ENCODE measurements at regions not wholly inside any gene's neighbourhood (a gene's known extent, or its start where the extent isn't known, plus 50 kb on each side); places are given as distances from the start of the nearest gene placed in this dataset.

GRCh38 chr14:44701563-44702263, 194.6 kb upstream of the FSCB start:
- no peak for DNase-seq

GRCh38 chr14:44700694-44701093, 193.6 kb upstream of the FSCB start:
- DNase-seq, result no peak

GRCh38 chr14:44700184-44700583, 193.1 kb upstream of the FSCB start:
- no peak for DNase-seq

- no peak for DNase-seq
These were observed 192.3 kb upstream of the FSCB start for GRCh38 chr14:44699391-44699790.

GRCh38 chr14:44669496-44669895, 162.4 kb upstream of the FSCB start:
- DNase-seq, result no peak

GRCh38 chr14:44663136-44663535, 156.1 kb upstream of the FSCB start:
- DNase-seq, result no peak

- DNase-seq, result no peak
These were observed 155.3 kb upstream of the FSCB start for GRCh38 chr14:44662250-44662891.

GRCh38 chr14:44658389-44658696, 151.3 kb upstream of the FSCB start:
- DNase-seq, result no peak

GRCh38 chr14:44657696-44658388, 150.8 kb upstream of the FSCB start:
- no peak for DNase-seq

- DNase-seq, result no peak
These were observed 150.1 kb upstream of the FSCB start for GRCh38 chr14:44657203-44657602.

- no peak for DNase-seq
These were observed 147.5 kb upstream of the FSCB start for GRCh38 chr14:44654591-44654990.

GRCh38 chr14:44653641-44654040, 146.6 kb upstream of the FSCB start:
- no peak for DNase-seq

GRCh38 chr14:44652640-44653039, 145.6 kb upstream of the FSCB start:
- DNase-seq, result no peak

GRCh38 chr14:44649061-44649460, 142.0 kb upstream of the FSCB start:
- no peak for DNase-seq

- DNase-seq, result no peak
These were observed 133.3 kb upstream of the FSCB start for GRCh38 chr14:44640416-44640815.

GRCh38 chr14:44639781-44640385, 132.8 kb upstream of the FSCB start:
- no peak for DNase-seq

- no peak for DNase-seq
These were observed 127.6 kb upstream of the FSCB start for GRCh38 chr14:44634692-44635091.

- DNase-seq, result no peak
These were observed 119.3 kb upstream of the FSCB start for GRCh38 chr14:44626423-44626822.

GRCh38 chr14:44625098-44625497, 118.0 kb upstream of the FSCB start:
- DNase-seq, result no peak

- no peak for DNase-seq
These were observed 113.3 kb upstream of the FSCB start for GRCh38 chr14:44620121-44621019.

GRCh38 chr14:44616204-44616603, 109.1 kb upstream of the FSCB start:
- no peak for DNase-seq

- no peak for DNase-seq
These were observed 106.1 kb upstream of the FSCB start for GRCh38 chr14:44613061-44613712.

All from CD4-positive, alpha-beta T cell treated with Interleukin-21 for 1 hour (primary cell).